SK-N-SH treated with all-trans-retinoic acid at 6 μM for 48 hours (cell line): ENCODE measurements at regions not wholly inside any gene's neighbourhood (a gene's known extent, or its start where the extent isn't known, plus 50 kb on each side); places are given as distances from the start of the nearest gene placed in this dataset.

Experiments used
- ARNTL ChIP-seq: fragments of 450-650 bp; formaldehyde crosslinking; IDR thresholded peaks from 2 replicates; pipeline ENCODE4 v1.5.0; 2020; ENCODE audit warnings: low read depth, mild to moderate bottlenecking, moderate library complexity, borderline replicate concordance
- ZNF8 ChIP-seq: fragments of 450-650 bp; formaldehyde crosslinking; IDR thresholded peaks from 2 replicates; pipeline ENCODE4 v1.5.0; 2020; ENCODE audit warnings: mild to moderate bottlenecking, moderate library complexity
- TF ChIP-seq, protein P1 (sequence below): fragments of 250-450 bp; sonication (Bioruptor Pico); IDR thresholded peaks from 2 replicates; pipeline ENCODE4 v1.5.1; 2020; ENCODE audit warnings: low read depth, mild to moderate bottlenecking, moderate library complexity

DNA sequence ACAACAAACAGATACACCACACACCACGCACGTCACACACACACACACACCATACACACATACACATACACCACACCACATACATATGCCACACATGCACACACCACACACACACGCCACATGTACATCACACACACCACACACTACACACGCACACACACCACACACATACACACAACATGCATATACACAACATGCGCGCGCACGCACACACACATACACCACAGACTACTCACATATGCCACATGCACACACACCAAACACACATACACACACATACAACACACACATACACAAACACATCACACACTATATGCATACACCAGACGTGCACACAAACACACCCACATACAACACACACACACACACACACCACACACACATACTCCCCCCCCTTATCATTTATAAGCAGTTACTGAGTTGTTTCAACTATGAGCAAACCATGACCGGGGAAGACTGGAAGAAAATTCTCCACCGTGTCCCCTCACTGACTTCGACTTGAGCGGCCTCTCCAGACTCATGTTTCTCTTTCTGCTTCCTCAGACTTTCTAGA lies 126.7 kb upstream of the IQSEC1 start:
- TF ChIP-seq ARNTL, result no peak
- TF ChIP-seq ZNF8 (CRISPR knock-in tag), result no peak
- TF ChIP-seq, protein P1, sequence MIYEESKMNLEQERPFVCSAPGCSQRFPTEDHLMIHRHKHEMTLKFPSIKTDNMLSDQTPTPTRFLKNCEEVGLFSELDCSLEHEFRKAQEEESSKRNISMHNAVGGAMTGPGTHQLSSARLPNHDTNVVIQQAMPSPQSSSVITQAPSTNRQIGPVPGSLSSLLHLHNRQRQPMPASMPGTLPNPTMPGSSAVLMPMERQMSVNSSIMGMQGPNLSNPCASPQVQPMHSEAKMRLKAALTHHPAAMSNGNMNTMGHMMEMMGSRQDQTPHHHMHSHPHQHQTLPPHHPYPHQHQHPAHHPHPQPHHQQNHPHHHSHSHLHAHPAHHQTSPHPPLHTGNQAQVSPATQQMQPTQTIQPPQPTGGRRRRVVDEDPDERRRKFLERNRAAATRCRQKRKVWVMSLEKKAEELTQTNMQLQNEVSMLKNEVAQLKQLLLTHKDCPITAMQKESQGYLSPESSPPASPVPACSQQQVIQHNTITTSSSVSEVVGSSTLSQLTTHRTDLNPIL (CRISPR knock-in tag), result no peak
